ENCODE measurements at regions not wholly inside any gene's neighbourhood (a gene's known extent, or its start where the extent isn't known, plus 50 kb on each side); places are given as distances from the start of the nearest gene placed in this dataset.

- Histone ChIP-seq H3K4me1 (ENCODE audit: control insufficient read depth in 2 of 2, insufficient read depth in 2 of 2, low read length in 2 of 2) (no peaks in the 10 kb centered on the region), H3K27ac (ENCODE audit: low read depth in 2 of 2, low read length in 2 of 2) (no peak overlapping the region), H3K36me3 (ENCODE audit: control insufficient read depth in 2 of 2, insufficient read depth in 2 of 2, low read length in 2 of 2) (no peaks in the 10 kb centered on the region), H3K27me3 (ENCODE audit: control insufficient read depth in 2 of 2, insufficient read depth in 2 of 2, low read length in 2 of 2) (no peaks in the 10 kb centered on the region), H3K9me3 (ENCODE audit: control insufficient read depth in 2 of 2, low read length in 2 of 2) (no peaks in the 10 kb centered on the region), H3K9ac (ENCODE audit: low read depth in 1 of 2, low read length in 2 of 2) (no peak overlapping the region), H3K4me3 (ENCODE audit: low read length in 2 of 2) (no peak overlapping the region)
These were observed 202.0 kb upstream of the DGKB start for GRCh38 chr7:15104411-15105092.

GRCh38 chr7:15099074-15099473, 196.5 kb upstream of the DGKB start:
- Histone ChIP-seq H3K4me3 (ENCODE audit: low read length in 2 of 2) (no peak overlapping the region), H3K9me3 (ENCODE audit: control insufficient read depth in 2 of 2, low read length in 2 of 2) (no peaks in the 10 kb centered on the region), H3K36me3 (ENCODE audit: control insufficient read depth in 2 of 2, insufficient read depth in 2 of 2, low read length in 2 of 2) (no peaks in the 10 kb centered on the region), H3K27me3 (ENCODE audit: control insufficient read depth in 2 of 2, insufficient read depth in 2 of 2, low read length in 2 of 2) (no peaks in the 10 kb centered on the region), H3K27ac (ENCODE audit: low read depth in 2 of 2, low read length in 2 of 2) (no peak overlapping the region), H3K9ac (ENCODE audit: low read depth in 1 of 2, low read length in 2 of 2) (no peak overlapping the region), H3K4me1 (ENCODE audit: control insufficient read depth in 2 of 2, insufficient read depth in 2 of 2, low read length in 2 of 2) (no peaks in the 10 kb centered on the region)

DNA sequence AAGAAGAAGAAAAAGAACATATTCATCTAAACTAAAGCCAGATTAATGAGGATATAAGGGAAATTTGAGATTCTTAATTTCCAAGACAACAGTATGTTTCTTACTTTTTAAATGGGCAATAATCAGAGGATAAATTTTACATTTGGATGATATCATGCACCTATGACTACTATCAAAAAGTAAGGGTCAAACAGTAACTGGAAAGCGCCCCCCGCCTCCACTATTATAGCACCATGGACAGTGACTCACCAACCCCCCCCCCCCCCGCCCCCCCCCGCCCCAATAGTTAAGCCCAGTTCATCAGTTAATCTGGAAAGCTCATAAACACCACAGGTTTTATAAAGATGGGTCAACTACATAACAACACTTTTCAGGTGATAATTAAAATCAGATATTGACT, 194.3 kb upstream of the DGKB start:
- H3K4me3 ChIP-seq (ENCODE audit: low read length in 2 of 2), result no peak overlapping the region
- no peak overlapping the region for H3K27ac ChIP-seq (ENCODE audit: low read depth in 2 of 2, low read length in 2 of 2)
- H3K9me3 ChIP-seq (ENCODE audit: control insufficient read depth in 2 of 2, low read length in 2 of 2), result no peaks in the 10 kb centered on the region
- H3K4me1 ChIP-seq (ENCODE audit: control insufficient read depth in 2 of 2, insufficient read depth in 2 of 2, low read length in 2 of 2), result no peaks in the 10 kb centered on the region
- H3K9ac ChIP-seq (ENCODE audit: low read depth in 1 of 2, low read length in 2 of 2), result no peak overlapping the region
- H3K27me3 ChIP-seq (ENCODE audit: control insufficient read depth in 2 of 2, insufficient read depth in 2 of 2, low read length in 2 of 2), result no peaks in the 10 kb centered on the region
- H3K36me3 ChIP-seq (ENCODE audit: control insufficient read depth in 2 of 2, insufficient read depth in 2 of 2, low read length in 2 of 2), result no peaks in the 10 kb centered on the region

GRCh38 chr7:15094989-15095388, 192.4 kb upstream of the DGKB start:
- no peaks in the 10 kb centered on the region for H3K27me3 ChIP-seq (ENCODE audit: control insufficient read depth in 2 of 2, insufficient read depth in 2 of 2, low read length in 2 of 2)
- no peaks in the 10 kb centered on the region for H3K4me1 ChIP-seq (ENCODE audit: control insufficient read depth in 2 of 2, insufficient read depth in 2 of 2, low read length in 2 of 2)
- no peaks in the 10 kb centered on the region for H3K36me3 ChIP-seq (ENCODE audit: control insufficient read depth in 2 of 2, insufficient read depth in 2 of 2, low read length in 2 of 2)
- no peak overlapping the region for H3K27ac ChIP-seq (ENCODE audit: low read depth in 2 of 2, low read length in 2 of 2)
- no peak overlapping the region for H3K9ac ChIP-seq (ENCODE audit: low read depth in 1 of 2, low read length in 2 of 2)
- H3K9me3 ChIP-seq (ENCODE audit: control insufficient read depth in 2 of 2, low read length in 2 of 2), result no peaks in the 10 kb centered on the region
- no peak overlapping the region for H3K4me3 ChIP-seq (ENCODE audit: low read length in 2 of 2)

DNA sequence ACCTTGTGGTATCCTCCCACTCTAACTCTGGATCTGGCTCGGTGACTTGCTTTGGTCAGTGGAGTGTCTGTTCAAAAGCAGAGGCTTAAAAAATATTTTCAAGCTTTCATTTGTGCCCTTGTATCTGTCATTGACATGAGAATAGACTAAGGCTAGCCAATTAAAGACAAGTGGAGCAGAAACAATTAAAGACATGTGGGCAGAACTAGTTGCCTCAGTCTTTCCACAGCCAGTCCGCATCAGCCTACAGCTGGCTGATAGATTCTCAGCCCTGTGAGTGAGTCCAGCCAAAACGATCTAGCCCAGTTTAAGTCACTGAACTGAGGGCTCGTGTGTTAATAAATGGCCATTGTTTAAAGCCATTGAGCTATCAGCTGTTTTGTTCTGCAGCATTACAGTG, 185.2 kb upstream of the DGKB start:
- Histone ChIP-seq H3K4me3 (ENCODE audit: low read length in 2 of 2) (no peak overlapping the region), H3K9ac (ENCODE audit: low read depth in 1 of 2, low read length in 2 of 2) (no peak overlapping the region), H3K27ac (ENCODE audit: low read depth in 2 of 2, low read length in 2 of 2) (no peak overlapping the region), H3K9me3 (ENCODE audit: control insufficient read depth in 2 of 2, low read length in 2 of 2) (no peaks in the 10 kb centered on the region), H3K4me1 (ENCODE audit: control insufficient read depth in 2 of 2, insufficient read depth in 2 of 2, low read length in 2 of 2) (no peaks in the 10 kb centered on the region), H3K36me3 (ENCODE audit: control insufficient read depth in 2 of 2, insufficient read depth in 2 of 2, low read length in 2 of 2) (no peaks in the 10 kb centered on the region), H3K27me3 (ENCODE audit: control insufficient read depth in 2 of 2, insufficient read depth in 2 of 2, low read length in 2 of 2) (no peaks in the 10 kb centered on the region)

GRCh38 chr7:15086862-15087261, 184.3 kb upstream of the DGKB start:
- Histone ChIP-seq H3K27ac (ENCODE audit: low read depth in 2 of 2, low read length in 2 of 2) (no peak overlapping the region), H3K9me3 (ENCODE audit: control insufficient read depth in 2 of 2, low read length in 2 of 2) (no peaks in the 10 kb centered on the region), H3K4me3 (ENCODE audit: low read length in 2 of 2) (no peak overlapping the region), H3K4me1 (ENCODE audit: control insufficient read depth in 2 of 2, insufficient read depth in 2 of 2, low read length in 2 of 2) (no peaks in the 10 kb centered on the region), H3K36me3 (ENCODE audit: control insufficient read depth in 2 of 2, insufficient read depth in 2 of 2, low read length in 2 of 2) (no peaks in the 10 kb centered on the region), H3K27me3 (ENCODE audit: control insufficient read depth in 2 of 2, insufficient read depth in 2 of 2, low read length in 2 of 2) (no peaks in the 10 kb centered on the region), H3K9ac (ENCODE audit: low read depth in 1 of 2, low read length in 2 of 2) (no peak overlapping the region)

GRCh38 chr7:15086131-15086611, 183.6 kb upstream of the DGKB start:
- H3K9ac ChIP-seq (ENCODE audit: low read depth in 1 of 2, low read length in 2 of 2), result no peak overlapping the region
- H3K4me1 ChIP-seq (ENCODE audit: control insufficient read depth in 2 of 2, insufficient read depth in 2 of 2, low read length in 2 of 2), result no peaks in the 10 kb centered on the region
- H3K36me3 ChIP-seq (ENCODE audit: control insufficient read depth in 2 of 2, insufficient read depth in 2 of 2, low read length in 2 of 2), result no peaks in the 10 kb centered on the region
- H3K9me3 ChIP-seq (ENCODE audit: control insufficient read depth in 2 of 2, low read length in 2 of 2), result no peaks in the 10 kb centered on the region
- H3K27ac ChIP-seq (ENCODE audit: low read depth in 2 of 2, low read length in 2 of 2), result no peak overlapping the region
- H3K27me3 ChIP-seq (ENCODE audit: control insufficient read depth in 2 of 2, insufficient read depth in 2 of 2, low read length in 2 of 2), result no peaks in the 10 kb centered on the region
- no peak overlapping the region for H3K4me3 ChIP-seq (ENCODE audit: low read length in 2 of 2)

GRCh38 chr7:15085366-15085765, 182.8 kb upstream of the DGKB start:
- H3K4me3 ChIP-seq (ENCODE audit: low read length in 2 of 2), result no peak overlapping the region
- no peaks in the 10 kb centered on the region for H3K27me3 ChIP-seq (ENCODE audit: control insufficient read depth in 2 of 2, insufficient read depth in 2 of 2, low read length in 2 of 2)
- H3K36me3 ChIP-seq (ENCODE audit: control insufficient read depth in 2 of 2, insufficient read depth in 2 of 2, low read length in 2 of 2), result no peaks in the 10 kb centered on the region
- H3K27ac ChIP-seq (ENCODE audit: low read depth in 2 of 2, low read length in 2 of 2), result no peak overlapping the region
- H3K9ac ChIP-seq (ENCODE audit: low read depth in 1 of 2, low read length in 2 of 2), result no peak overlapping the region
- H3K4me1 ChIP-seq (ENCODE audit: control insufficient read depth in 2 of 2, insufficient read depth in 2 of 2, low read length in 2 of 2), result no peaks in the 10 kb centered on the region
- no peaks in the 10 kb centered on the region for H3K9me3 ChIP-seq (ENCODE audit: control insufficient read depth in 2 of 2, low read length in 2 of 2)

DNA sequence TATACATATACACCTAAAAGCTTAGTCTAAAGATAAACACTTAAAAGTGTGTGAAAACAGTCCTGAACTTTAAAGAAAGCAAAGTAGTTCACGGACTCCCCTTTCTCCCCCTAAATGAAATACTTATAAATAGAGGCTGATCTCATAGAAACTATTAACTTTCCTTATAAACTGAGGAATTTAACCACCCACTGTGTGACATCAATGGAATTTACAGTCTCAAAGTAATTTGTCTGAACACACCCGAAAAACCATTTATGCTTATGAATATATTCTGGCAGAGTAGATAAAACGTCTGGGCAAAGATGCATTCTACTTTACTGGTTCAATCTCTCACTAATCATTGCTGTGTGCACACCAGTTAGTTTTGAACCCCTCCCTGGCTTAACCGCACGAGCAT, 181.8 kb upstream of the DGKB start:
- Histone ChIP-seq H3K27me3 (ENCODE audit: control insufficient read depth in 2 of 2, insufficient read depth in 2 of 2, low read length in 2 of 2) (no peaks in the 10 kb centered on the region), H3K9me3 (ENCODE audit: control insufficient read depth in 2 of 2, low read length in 2 of 2) (no peaks in the 10 kb centered on the region), H3K4me3 (ENCODE audit: low read length in 2 of 2) (no peak overlapping the region), H3K9ac (ENCODE audit: low read depth in 1 of 2, low read length in 2 of 2) (no peak overlapping the region), H3K27ac (ENCODE audit: low read depth in 2 of 2, low read length in 2 of 2) (no peak overlapping the region), H3K4me1 (ENCODE audit: control insufficient read depth in 2 of 2, insufficient read depth in 2 of 2, low read length in 2 of 2) (no peaks in the 10 kb centered on the region), H3K36me3 (ENCODE audit: control insufficient read depth in 2 of 2, insufficient read depth in 2 of 2, low read length in 2 of 2) (no peaks in the 10 kb centered on the region)

DNA sequence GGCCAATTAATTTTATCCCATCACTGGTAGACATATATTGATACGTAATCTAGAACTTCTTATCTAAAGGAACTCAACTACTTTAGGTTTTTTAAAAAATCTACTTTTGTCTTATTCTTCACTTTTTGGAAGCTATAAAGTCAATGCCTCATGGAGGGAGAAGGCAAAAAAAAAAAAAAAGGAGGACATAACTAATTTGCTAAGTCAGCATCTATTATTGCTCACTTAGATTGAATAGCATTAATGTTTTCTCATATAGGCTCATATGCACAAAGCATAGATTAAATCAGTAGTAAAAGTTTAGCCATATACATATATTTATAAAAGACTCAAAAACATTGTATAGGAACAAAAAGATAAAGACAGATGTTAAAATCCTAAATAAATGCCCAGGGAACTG, 179.3 kb upstream of the DGKB start:
- Histone ChIP-seq H3K9me3 (ENCODE audit: control insufficient read depth in 2 of 2, low read length in 2 of 2) (no peaks in the 10 kb centered on the region), H3K9ac (ENCODE audit: low read depth in 1 of 2, low read length in 2 of 2) (no peak overlapping the region), H3K4me1 (ENCODE audit: control insufficient read depth in 2 of 2, insufficient read depth in 2 of 2, low read length in 2 of 2) (no peaks in the 10 kb centered on the region), H3K36me3 (ENCODE audit: control insufficient read depth in 2 of 2, insufficient read depth in 2 of 2, low read length in 2 of 2) (no peaks in the 10 kb centered on the region), H3K27ac (ENCODE audit: low read depth in 2 of 2, low read length in 2 of 2) (no peak overlapping the region), H3K4me3 (ENCODE audit: low read length in 2 of 2) (no peak overlapping the region), H3K27me3 (ENCODE audit: control insufficient read depth in 2 of 2, insufficient read depth in 2 of 2, low read length in 2 of 2) (no peaks in the 10 kb centered on the region)

- H3K4me1 ChIP-seq (ENCODE audit: control insufficient read depth in 2 of 2, insufficient read depth in 2 of 2, low read length in 2 of 2), result no peaks in the 10 kb centered on the region
- no peak overlapping the region for H3K4me3 ChIP-seq (ENCODE audit: low read length in 2 of 2)
- no peaks in the 10 kb centered on the region for H3K27me3 ChIP-seq (ENCODE audit: control insufficient read depth in 2 of 2, insufficient read depth in 2 of 2, low read length in 2 of 2)
- no peak overlapping the region for H3K27ac ChIP-seq (ENCODE audit: low read depth in 2 of 2, low read length in 2 of 2)
- H3K9me3 ChIP-seq (ENCODE audit: control insufficient read depth in 2 of 2, low read length in 2 of 2), result no peaks in the 10 kb centered on the region
- no peak overlapping the region for H3K9ac ChIP-seq (ENCODE audit: low read depth in 1 of 2, low read length in 2 of 2)
- H3K36me3 ChIP-seq (ENCODE audit: control insufficient read depth in 2 of 2, insufficient read depth in 2 of 2, low read length in 2 of 2), result no peaks in the 10 kb centered on the region
These were observed 170.8 kb upstream of the DGKB start for GRCh38 chr7:15073301-15073700.

Data from mucosa of rectum (tissue), 2 donors.